SK-N-SH (cell line): ENCODE measurements at regions not wholly inside any gene's neighbourhood (a gene's known extent, or its start where the extent isn't known, plus 50 kb on each side); places are given as distances from the start of the nearest gene placed in this dataset.

Experiments
- CTCF ChIA-PET: fragments of 300-600, 350-600 bp; formaldehyde crosslinking; extraction: SDS; loops from one replicate; lab custom pipeline; 2021; lab: Yijun Ruan, JAX
- POLR2A ChIA-PET: fragments of 350-600 bp; sonication (Branson Sonifier 250); formaldehyde crosslinking; extraction: SDS; loops from one replicate; lab custom pipeline; 2020; ENCODE audit warnings: antibody characterized with exemption, inconsistent platforms; lab: Yijun Ruan, JAX
- DNase-seq: peaks from one replicate; pipeline ENCODE4 v3.0.0; 2012
- H2AFZ ChIP-seq: fragments of 200-600 bp; sonication (generic); 2 replicates; pipeline ENCODE4 v1.8.1; 2016; ENCODE audit warnings: antibody characterized with exemption, mild to moderate bottlenecking, low read depth
- H3F3A ChIP-seq: fragments of 200-600 bp; sonication (generic); replicated peaks from 2 replicates; pipeline ENCODE3; 2016; ENCODE audit warnings: antibody characterized with exemption, mild to moderate bottlenecking; ENCODE audit not compliant: insufficient read depth
- H3K27ac ChIP-seq, 2 experiments: fragments of 200-500 bp in 1 of 2; fragments of 200-600 bp in 1 of 2; sonication (Bioruptor generic) in 1 of 2; sonication (generic), shearing (Covaris generic) in 1 of 2; 2 replicates each; pipeline versions ENCODE4 v1.5.1 to v1.6.1; 2014 to 2016; ENCODE audit warnings: low read depth in 2 of 2, inconsistent platforms in 1 of 2, low read length in 1 of 2, mild to moderate bottlenecking in 1 of 2, mixed read lengths in 1 of 2
- H3K27me3 ChIP-seq: fragments of 200-600 bp; sonication (generic), shearing (Covaris generic); 2 replicates; pipeline ENCODE4 v1.6.1; 2016; ENCODE audit warnings: mixed run types; ENCODE audit not compliant: insufficient read depth
- H3K36me3 ChIP-seq, 2 experiments: fragments of 200-500 bp in 1 of 2; fragments of 200-600 bp in 1 of 2; sonication (Bioruptor generic) in 1 of 2; sonication (generic) in 1 of 2; replicated peaks in 1 of 2; 2 replicates each; pipeline versions ENCODE3 to v1.5.1; 2014 to 2016; ENCODE audit warnings: low read length in 1 of 2, mild to moderate bottlenecking in 1 of 2; ENCODE audit not compliant: insufficient read depth in 2 of 2, control insufficient read depth in 1 of 2
- H3K4me1 ChIP-seq, 2 experiments: fragments of 200-500 bp in 1 of 2; fragments of 200-600 bp in 1 of 2; sonication (Bioruptor generic) in 1 of 2; sonication (generic), shearing (Covaris generic) in 1 of 2; 2 replicates each; pipeline versions ENCODE4 v1.5.1 to v1.6.1; 2014 to 2016; ENCODE audit warnings: low read depth in 1 of 2, low read length in 1 of 2, mixed run types in 1 of 2; ENCODE audit not compliant: insufficient read depth in 2 of 2, control insufficient read depth in 1 of 2
- H3K4me2 ChIP-seq: fragments of 200-600 bp; sonication (generic), shearing (Covaris generic); 2 replicates; pipeline ENCODE4 v1.6.1; 2017; ENCODE audit warnings: mixed run types
- H3K4me3 ChIP-seq, 2 experiments: fragments of 200-500 bp in 1 of 2; fragments of 200-600 bp in 1 of 2; sonication (Bioruptor generic) in 1 of 2; sonication (generic), shearing (Covaris generic) in 1 of 2; 2 replicates each; pipeline versions ENCODE4 v1.5.1 to v1.8.1; 2014 to 2016; ENCODE audit warnings: low read depth in 2 of 2, inconsistent platforms in 1 of 2, low read length in 1 of 2, mild to moderate bottlenecking in 1 of 2, mixed read lengths in 1 of 2, moderate library complexity in 1 of 2
- H3K79me2 ChIP-seq: fragments of 200-600 bp; sonication (generic); 2 replicates; pipeline ENCODE4 v1.8.1; 2017; ENCODE audit warnings: mild to moderate bottlenecking; ENCODE audit not compliant: insufficient read depth
- H3K9ac ChIP-seq: fragments of 200-600 bp; sonication (generic); 2 replicates; pipeline ENCODE4 v1.6.1; 2017; ENCODE audit warnings: mixed run types
- H3K9me2 ChIP-seq: fragments of 200-600 bp; sonication (generic); 2 replicates; pipeline ENCODE4 v1.6.1; 2017; ENCODE audit warnings: mixed run types
- H3K9me3 ChIP-seq: fragments of 200-600 bp; sonication (generic); 2 replicates; pipeline ENCODE4 v1.6.1; 2017; ENCODE audit warnings: mixed run types, mild to moderate bottlenecking, moderate library complexity
- H4K20me1 ChIP-seq: fragments of 200-600 bp; sonication (generic); 2 replicates; pipeline ENCODE4 v1.6.1; 2017; ENCODE audit warnings: mild to moderate bottlenecking, mixed run types; ENCODE audit not compliant: insufficient read depth
- CTCF ChIP-seq: fragments of 200-600 bp; sonication (generic); IDR thresholded peaks from 2 replicates; pipeline ENCODE4 v1.6.1; 2017; ENCODE audit warnings: antibody characterized with exemption, mild to moderate bottlenecking, moderate library complexity
- ELF1 ChIP-seq: IDR thresholded peaks from 2 replicates; pipeline ENCODE4 v1.4.0; 2012
- EP300 ChIP-seq, 2 experiments: IDR thresholded peaks; 2 replicates each; pipeline versions ENCODE4 v1.4.0 to v1.6.1; 2012; ENCODE audit warnings: borderline replicate concordance in 1 of 2, low read depth in 1 of 2, low read length in 1 of 2
- EZH2phosphoT487 ChIP-seq: fragments of 200-600 bp; sonication (generic); IDR thresholded peaks from 2 replicates; pipeline ENCODE4 v1.6.1; 2017; ENCODE audit warnings: low read depth, mixed run types, mild to moderate bottlenecking, antibody characterized with exemption, moderate library complexity, borderline replicate concordance
- GABPA ChIP-seq: IDR thresholded peaks from 2 replicates; pipeline ENCODE4 v1.4.0; 2012; ENCODE audit warnings: low read depth, mild to moderate bottlenecking
- GATA2 ChIP-seq: sonication (generic); formaldehyde crosslinking; IDR thresholded peaks from 2 replicates; pipeline ENCODE4 v1.5.0; 2020; ENCODE audit warnings: mild to moderate bottlenecking, missing genetic modification reagents
- MEF2A ChIP-seq: IDR thresholded peaks from 2 replicates; pipeline ENCODE4 v1.4.0; 2012; ENCODE audit warnings: low read depth, borderline replicate concordance
- PBX3 ChIP-seq: IDR thresholded peaks from 2 replicates; pipeline ENCODE4; 2012
- POLR2AphosphoS5 ChIP-seq: IDR thresholded peaks from 2 replicates; pipeline ENCODE4 v1.6.1; 2012; ENCODE audit warnings: low read depth, low read length
- RFX5 ChIP-seq: IDR thresholded peaks from 2 replicates; pipeline ENCODE4 v1.6.1; 2012; ENCODE audit warnings: mild to moderate bottlenecking, improper control_type of control experiment, low read length
- SMC3 ChIP-seq: IDR thresholded peaks from 2 replicates; pipeline ENCODE4 v1.6.1; 2012; ENCODE audit warnings: low read depth, low read length, improper control_type of control experiment
- TAF1 ChIP-seq: IDR thresholded peaks from 2 replicates; pipeline ENCODE4 v1.6.1; 2012; ENCODE audit warnings: low read depth, mild to moderate bottlenecking, low read length, moderate library complexity, borderline replicate concordance
- TEAD4 ChIP-seq: IDR thresholded peaks from 2 replicates; pipeline ENCODE4 v1.4.0; 2012; ENCODE audit warnings: mild to moderate bottlenecking, borderline replicate concordance; ENCODE audit not compliant: insufficient read depth
- WGBS: methylation state at CpG from one replicate; pipeline ENCODE4 v1.1.6; 2017; ENCODE audit warnings: low lambda C conversion rate; 5-methylcytosine and 5-hydroxymethylcytosine counted together
- TF ChIP-seq, protein P1 (sequence below): fragments of 150-350 bp; IDR thresholded peaks from 2 replicates; pipeline ENCODE4 v1.6.1; 2017; ENCODE audit warnings: antibody characterized with exemption, low read length, low read depth, borderline replicate concordance
- TF ChIP-seq, protein P2 (sequence below): IDR thresholded peaks from 2 replicates; pipeline ENCODE4 v1.6.1; 2012; ENCODE audit warnings: mild to moderate bottlenecking, low read depth, low read length, moderate library complexity
- TF ChIP-seq, protein P3 (sequence below): fragments of 150-350 bp; IDR thresholded peaks from 2 replicates; pipeline ENCODE4 v1.6.1; 2016; ENCODE audit warnings: mild to moderate bottlenecking, low read depth, low read length
- TF ChIP-seq, protein P4 (sequence below): IDR thresholded peaks from 2 replicates; pipeline ENCODE4 v1.4.0; 2012; ENCODE audit warnings: low read depth, borderline replicate concordance

DNA sequence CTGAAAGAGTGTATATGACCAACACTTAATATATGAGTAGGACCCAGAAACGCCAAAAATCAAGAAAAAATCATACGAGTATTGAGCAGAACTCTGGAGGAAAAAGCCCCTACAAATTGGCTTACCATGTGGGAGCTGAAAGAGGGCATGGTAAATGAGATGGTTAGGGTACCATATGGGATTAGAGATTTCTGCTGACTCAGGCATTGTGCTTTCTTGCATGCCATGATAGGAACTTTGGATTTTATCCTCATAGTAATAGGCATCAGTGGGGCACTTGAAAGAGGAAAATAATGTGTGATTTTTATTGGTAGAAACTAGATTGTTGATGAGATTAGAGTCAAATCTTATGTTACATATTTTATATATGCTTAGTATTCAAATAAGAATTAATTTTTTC lies 271.1 kb downstream of the CBLN2 start:
- ChIA-PET POLR2A (no interaction called here), CTCF (no interaction called here)
- Histone ChIP-seq H3K4me2 (no peak overlapping the region), H3K9ac (no peak overlapping the region), H3K36me3 (no peaks in the 10 kb centered on the region), H3F3A (no peaks in the 10 kb centered on the region), H2AFZ (no peak overlapping the region), H3K9me2 (no peaks in the 10 kb centered on the region), H3K4me1 (no peaks in the 10 kb centered on the region), H3K4me3 (no peak overlapping the region), H3K27me3 (no peaks in the 10 kb centered on the region), H4K20me1 (no peaks in the 10 kb centered on the region), H3K27ac (no peak overlapping the region), H3K9me3 (no peaks in the 10 kb centered on the region), H3K79me2 (no peaks in the 10 kb centered on the region)
- 34% methylated on average over 2 of the region's 2 CpGs for WGBS
- DNase-seq = no peak
- TF ChIP-seq RFX5 (no peak), SMC3 (no peak), POLR2AphosphoS5 (no peak), GABPA (no peak), TEAD4 (no peak), GATA2 (CRISPR knock-in tag) (no peak)
- TF ChIP-seq, protein P1, sequence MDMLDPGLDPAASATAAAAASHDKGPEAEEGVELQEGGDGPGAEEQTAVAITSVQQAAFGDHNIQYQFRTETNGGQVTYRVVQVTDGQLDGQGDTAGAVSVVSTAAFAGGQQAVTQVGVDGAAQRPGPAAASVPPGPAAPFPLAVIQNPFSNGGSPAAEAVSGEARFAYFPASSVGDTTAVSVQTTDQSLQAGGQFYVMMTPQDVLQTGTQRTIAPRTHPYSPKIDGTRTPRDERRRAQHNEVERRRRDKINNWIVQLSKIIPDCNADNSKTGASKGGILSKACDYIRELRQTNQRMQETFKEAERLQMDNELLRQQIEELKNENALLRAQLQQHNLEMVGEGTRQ = no peak
- TF ChIP-seq, protein P2, sequence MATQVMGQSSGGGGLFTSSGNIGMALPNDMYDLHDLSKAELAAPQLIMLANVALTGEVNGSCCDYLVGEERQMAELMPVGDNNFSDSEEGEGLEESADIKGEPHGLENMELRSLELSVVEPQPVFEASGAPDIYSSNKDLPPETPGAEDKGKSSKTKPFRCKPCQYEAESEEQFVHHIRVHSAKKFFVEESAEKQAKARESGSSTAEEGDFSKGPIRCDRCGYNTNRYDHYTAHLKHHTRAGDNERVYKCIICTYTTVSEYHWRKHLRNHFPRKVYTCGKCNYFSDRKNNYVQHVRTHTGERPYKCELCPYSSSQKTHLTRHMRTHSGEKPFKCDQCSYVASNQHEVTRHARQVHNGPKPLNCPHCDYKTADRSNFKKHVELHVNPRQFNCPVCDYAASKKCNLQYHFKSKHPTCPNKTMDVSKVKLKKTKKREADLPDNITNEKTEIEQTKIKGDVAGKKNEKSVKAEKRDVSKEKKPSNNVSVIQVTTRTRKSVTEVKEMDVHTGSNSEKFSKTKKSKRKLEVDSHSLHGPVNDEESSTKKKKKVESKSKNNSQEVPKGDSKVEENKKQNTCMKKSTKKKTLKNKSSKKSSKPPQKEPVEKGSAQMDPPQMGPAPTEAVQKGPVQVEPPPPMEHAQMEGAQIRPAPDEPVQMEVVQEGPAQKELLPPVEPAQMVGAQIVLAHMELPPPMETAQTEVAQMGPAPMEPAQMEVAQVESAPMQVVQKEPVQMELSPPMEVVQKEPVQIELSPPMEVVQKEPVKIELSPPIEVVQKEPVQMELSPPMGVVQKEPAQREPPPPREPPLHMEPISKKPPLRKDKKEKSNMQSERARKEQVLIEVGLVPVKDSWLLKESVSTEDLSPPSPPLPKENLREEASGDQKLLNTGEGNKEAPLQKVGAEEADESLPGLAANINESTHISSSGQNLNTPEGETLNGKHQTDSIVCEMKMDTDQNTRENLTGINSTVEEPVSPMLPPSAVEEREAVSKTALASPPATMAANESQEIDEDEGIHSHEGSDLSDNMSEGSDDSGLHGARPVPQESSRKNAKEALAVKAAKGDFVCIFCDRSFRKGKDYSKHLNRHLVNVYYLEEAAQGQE = no peak
- TF ChIP-seq, protein P3, sequence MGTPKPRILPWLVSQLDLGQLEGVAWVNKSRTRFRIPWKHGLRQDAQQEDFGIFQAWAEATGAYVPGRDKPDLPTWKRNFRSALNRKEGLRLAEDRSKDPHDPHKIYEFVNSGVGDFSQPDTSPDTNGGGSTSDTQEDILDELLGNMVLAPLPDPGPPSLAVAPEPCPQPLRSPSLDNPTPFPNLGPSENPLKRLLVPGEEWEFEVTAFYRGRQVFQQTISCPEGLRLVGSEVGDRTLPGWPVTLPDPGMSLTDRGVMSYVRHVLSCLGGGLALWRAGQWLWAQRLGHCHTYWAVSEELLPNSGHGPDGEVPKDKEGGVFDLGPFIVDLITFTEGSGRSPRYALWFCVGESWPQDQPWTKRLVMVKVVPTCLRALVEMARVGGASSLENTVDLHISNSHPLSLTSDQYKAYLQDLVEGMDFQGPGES = no peak

GRCh38 chr18:72261590-72261989 lies 282.6 kb downstream of the CBLN2 start:
- Histone ChIP-seq H3K9me2 (no peaks in the 10 kb centered on the region), H3K4me2 (no peak overlapping the region), H3K4me1 (no peaks in the 10 kb centered on the region), H2AFZ (no peak overlapping the region), H3K36me3 (no peaks in the 10 kb centered on the region), H3K79me2 (no peaks in the 10 kb centered on the region), H3K9ac (no peak overlapping the region), H3K4me3 (no peak overlapping the region), H3F3A (no peaks in the 10 kb centered on the region), H3K9me3 (no peaks in the 10 kb centered on the region), H3K27ac (no peak overlapping the region; a peak in 1 of 4 replicates), H4K20me1 (no peaks in the 10 kb centered on the region), H3K27me3 (no peaks in the 10 kb centered on the region)
- TF ChIP-seq, protein P4, sequence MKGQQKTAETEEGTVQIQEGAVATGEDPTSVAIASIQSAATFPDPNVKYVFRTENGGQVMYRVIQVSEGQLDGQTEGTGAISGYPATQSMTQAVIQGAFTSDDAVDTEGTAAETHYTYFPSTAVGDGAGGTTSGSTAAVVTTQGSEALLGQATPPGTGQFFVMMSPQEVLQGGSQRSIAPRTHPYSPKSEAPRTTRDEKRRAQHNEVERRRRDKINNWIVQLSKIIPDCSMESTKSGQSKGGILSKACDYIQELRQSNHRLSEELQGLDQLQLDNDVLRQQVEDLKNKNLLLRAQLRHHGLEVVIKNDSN = no peak
- no peak for TF ChIP-seq ELF1
- no peak for TF ChIP-seq PBX3
- TF ChIP-seq, protein P1 = no peak
- TF ChIP-seq MEF2A = no peak
- no peak for TF ChIP-seq TAF1
- TF ChIP-seq EZH2phosphoT487 = no peak
- TF ChIP-seq EP300 (IDR thresholded peaks at IDR 0.05; ENCODE audit: borderline replicate concordance in 1 of 2, low read depth in 1 of 2, low read length in 1 of 2) = no peak
- no peak for TF ChIP-seq GATA2 (CRISPR knock-in tag)
- TF ChIP-seq CTCF = no peak
- POLR2A ChIA-PET = no interaction called here
- CTCF ChIA-PET = no interaction called here
- no peak for DNase-seq
- 30% methylated on average over 2 of the region's 2 CpGs for WGBS
